Osteoblast (primary cell): ENCODE measurements at regions not wholly inside any gene's neighbourhood (a gene's known extent, or its start where the extent isn't known, plus 50 kb on each side); places are given as distances from the start of the nearest gene placed in this dataset.

Source experiments
- DNase-seq: peaks from one replicate; pipeline ENCODE4 v3.0.0; 2011; ENCODE audit warnings: low spot score, mixed read lengths; ENCODE audit not compliant: insufficient read length; ENCODE audit errors: missing footprints
- H2AFZ ChIP-seq: 2 replicates; pipeline ENCODE4 v1.6.0; 2011; ENCODE audit warnings: mild to moderate bottlenecking, low read length
- H3K27ac ChIP-seq: 2 replicates; pipeline ENCODE4 v1.5.1; 2011; ENCODE audit warnings: mild to moderate bottlenecking, low read depth, low read length, moderate library complexity
- H3K27me3 ChIP-seq: 2 replicates; pipeline ENCODE4 v1.6.0; 2012; ENCODE audit warnings: mild to moderate bottlenecking, control low read depth, inconsistent platforms, low read length, moderate library complexity; ENCODE audit not compliant: insufficient read depth
- H3K36me3 ChIP-seq: 2 replicates; pipeline ENCODE4 v1.5.1; 2011; ENCODE audit warnings: mild to moderate bottlenecking, low read length, control low read depth, moderate library complexity; ENCODE audit not compliant: insufficient read depth
- H3K4me1 ChIP-seq: 2 replicates; pipeline ENCODE4 v1.5.1; 2011; ENCODE audit warnings: mild to moderate bottlenecking, low read length, control low read depth, moderate library complexity; ENCODE audit not compliant: insufficient read depth
- H3K4me2 ChIP-seq: 2 replicates; pipeline ENCODE4 v1.6.0; 2011; ENCODE audit warnings: mild to moderate bottlenecking, low read length; ENCODE audit not compliant: insufficient read depth
- H3K4me3 ChIP-seq: fragments of 200-600 bp; sonication (generic); 3 replicates; pipeline ENCODE4 v1.5.1; 2012; ENCODE audit warnings: mild to moderate bottlenecking, low read length, inconsistent platforms; ENCODE audit not compliant: insufficient read depth
- H3K79me2 ChIP-seq: 2 replicates; pipeline ENCODE4 v1.6.0; 2012; ENCODE audit warnings: mild to moderate bottlenecking, low read length, control low read depth, inconsistent platforms; ENCODE audit not compliant: insufficient read depth
- H3K9me3 ChIP-seq: 2 replicates; pipeline ENCODE4 v1.5.1; 2011; ENCODE audit warnings: low read depth, low read length, control low read depth
- H4K20me1 ChIP-seq: 2 replicates; pipeline ENCODE4 v1.6.0; 2012; ENCODE audit warnings: mild to moderate bottlenecking, low read length, control low read depth; ENCODE audit not compliant: insufficient read depth
- CTCF ChIP-seq: IDR thresholded peaks from 2 replicates; pipeline ENCODE4 v1.5.1; 2011; ENCODE audit warnings: mild to moderate bottlenecking, low read depth, low read length, moderate library complexity; ENCODE audit errors: extremely low read depth

GRCh38 chrX:10090319-10090718 is 66.5 kb upstream of the CLCN4 start:
- Histone ChIP-seq H3K4me2 (no peak overlapping the region), H3K36me3 (peaks cover 11% of the 10 kb centered on the region), H3K79me2 (peaks cover 2% of the 10 kb centered on the region), H3K27ac (no peak overlapping the region), H3K9me3 (no peaks in the 10 kb centered on the region), H4K20me1 (peaks cover 5% of the 10 kb centered on the region), H2AFZ (no peak overlapping the region), H3K27me3 (no peaks in the 10 kb centered on the region), H3K4me3 (no peak overlapping the region), H3K4me1 (no peaks in the 10 kb centered on the region)
- DNase-seq = no peak
- TF ChIP-seq CTCF = no peak

- H3K4me2 ChIP-seq = no peak overlapping the region
- no peaks in the 10 kb centered on the region for H3K9me3 ChIP-seq
- no peaks in the 10 kb centered on the region for H4K20me1 ChIP-seq
- peaks cover 4% of the 10 kb centered on the region for H3K4me1 ChIP-seq
- H3K4me3 ChIP-seq = no peak overlapping the region
- no peak overlapping the region for H3K27ac ChIP-seq
- H3K79me2 ChIP-seq = no peaks in the 10 kb centered on the region
- H2AFZ ChIP-seq = no peak overlapping the region
- no peak for TF ChIP-seq CTCF
- H3K27me3 ChIP-seq = no peaks in the 10 kb centered on the region
- H3K36me3 ChIP-seq = peaks cover 19% of the 10 kb centered on the region
- DNase-seq = no peak
Observed at GRCh38 chrX:10095246-10095645, 61.5 kb upstream of the CLCN4 start.

DNA sequence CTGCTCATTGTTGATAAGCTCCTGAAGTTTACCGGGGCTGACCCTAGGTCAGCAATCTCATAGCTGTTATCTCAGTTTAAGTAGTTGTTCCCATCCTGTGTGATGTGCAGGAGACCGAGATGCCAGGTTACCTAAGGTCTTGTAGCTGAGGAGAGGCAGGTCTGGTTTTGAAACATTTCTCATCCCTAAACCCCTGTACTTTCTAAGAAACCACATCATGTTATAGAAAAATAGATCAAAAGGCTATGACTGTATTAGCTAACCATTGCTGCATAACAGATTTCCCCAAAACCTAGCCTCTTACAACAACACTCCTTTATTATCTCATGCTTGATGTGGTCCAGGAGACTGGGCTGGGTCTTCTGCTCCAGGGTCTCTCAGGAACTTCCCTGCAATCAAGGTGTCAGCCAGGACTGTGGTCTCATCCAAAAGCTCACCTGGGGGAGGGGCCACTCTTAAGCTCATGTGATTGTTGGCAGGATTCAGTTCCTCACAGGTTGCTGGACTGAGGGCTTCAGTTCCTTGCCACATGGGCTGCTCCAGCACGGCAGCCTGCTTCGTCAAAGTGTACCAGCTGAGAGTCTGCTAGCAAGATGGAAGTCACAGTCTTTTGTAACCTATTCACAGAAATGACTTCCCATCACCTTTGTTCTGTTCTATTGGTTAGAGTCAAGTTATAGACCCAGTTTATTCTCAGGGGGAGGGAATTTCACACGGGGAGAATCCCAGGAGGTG is 60.9 kb upstream of the CLCN4 start:
- no peak overlapping the region for H3K4me3 ChIP-seq
- H3K79me2 ChIP-seq = no peaks in the 10 kb centered on the region
- no peaks in the 10 kb centered on the region for H3K27me3 ChIP-seq
- no peak for TF ChIP-seq CTCF
- no peak overlapping the region for H3K27ac ChIP-seq
- no peak overlapping the region for H3K4me2 ChIP-seq
- H3K9me3 ChIP-seq = no peaks in the 10 kb centered on the region
- H3K36me3 ChIP-seq = peaks cover 25% of the 10 kb centered on the region
- no peak for DNase-seq
- H2AFZ ChIP-seq = no peak overlapping the region
- peaks cover 4% of the 10 kb centered on the region for H3K4me1 ChIP-seq
- no peaks in the 10 kb centered on the region for H4K20me1 ChIP-seq

- Histone ChIP-seq H3K4me1 (peaks cover 4% of the 10 kb centered on the region), H3K4me2 (peak overlapping the region; percentile 66), H3K36me3 (peaks cover 25% of the 10 kb centered on the region), H3K27me3 (no peaks in the 10 kb centered on the region), H3K27ac (no peak overlapping the region), H3K9me3 (no peaks in the 10 kb centered on the region), H4K20me1 (no peaks in the 10 kb centered on the region), H3K4me3 (peak overlapping the region; percentile 13), H3K79me2 (no peaks in the 10 kb centered on the region), H2AFZ (no peak overlapping the region)
- no peak for TF ChIP-seq CTCF
- no peak for DNase-seq
Observed at GRCh38 chrX:10098270-10098713, 58.5 kb upstream of the CLCN4 start.
